Gastrocnemius medialis (tissue), 4 donors: ENCODE measurements at regions not wholly inside any gene's neighbourhood (a gene's known extent, or its start where the extent isn't known, plus 50 kb on each side); places are given as distances from the start of the nearest gene placed in this dataset.

ENCODE experiments used
- ATAC-seq, 2 donors: fragments of 150-250 bp; one replicate each; pipeline ENCODE4 v1.9.1; 2016
- DNase-seq, 2 donors: peaks; one replicate each; pipeline ENCODE4 v3.0.0-alpha.2; 2019
- H3K27ac ChIP-seq, 4 donors: fragments of 200-600 bp; sonication (generic); 1 replicate in 1 of 4; 2 replicates in 3 of 4; pipeline ENCODE4 v1.5.1; 2016 to 2018; ENCODE audit warnings: mild to moderate bottlenecking in 2 of 4, moderate library complexity in 1 of 4
- H3K27me3 ChIP-seq, 3 donors: fragments of 200-600 bp; sonication (generic) in 2 of 3; 1 replicate in 1 of 3; 2 replicates in 2 of 3; pipeline versions ENCODE4 v1.5.1 to v1.6.0; 2016 to 2019; ENCODE audit warnings: mild to moderate bottlenecking in 1 of 3, moderate library complexity in 1 of 3
- H3K36me3 ChIP-seq, 2 donors: fragments of 200-600 bp; sonication (generic) in 1 of 2; one replicate each; pipeline ENCODE4 v1.5.1; 2017 to 2018
- H3K4me1 ChIP-seq, 2 donors: fragments of 200-600 bp; sonication (generic) in 1 of 2; one replicate each; pipeline ENCODE4 v1.5.1; 2016 to 2017; ENCODE audit warnings: mild to moderate bottlenecking in 2 of 2
- H3K4me3 ChIP-seq, 4 donors: fragments of 200-600 bp; sonication (generic) in 3 of 4; 1 replicate in 1 of 4; 2 replicates in 3 of 4; pipeline ENCODE4 v1.5.1; 2016 to 2019; ENCODE audit warnings: mild to moderate bottlenecking in 2 of 4
- H3K9me3 ChIP-seq, 3 donors: fragments of 200-600 bp; sonication (generic) in 2 of 3; 1 replicate in 1 of 3; 2 replicates in 2 of 3; pipeline ENCODE4 v1.5.1; 2016 to 2019
- POLR2A ChIP-seq, 2 donors: fragments of 450-650 bp; IDR thresholded peaks; one replicate each; pipeline ENCODE4 v1.6.1; 2017; ENCODE audit warnings: antibody characterized with exemption in 2 of 2, mild to moderate bottlenecking in 2 of 2, moderate library complexity in 2 of 2
- in situ Hi-C, 4 donors: fragments of 200-750 bp; cut with MboI; loops; one replicate each; pipeline versions ENCODE4 v1.15.0 to v1.8.0; 2017; ENCODE audit warnings: low sequenced_read_pairs in 4 of 4
- intact Hi-C: fragments of 100-400 bp; cut with DNase I; formaldehyde crosslinking; loops from one replicate; pipeline ENCODE4 v1.15.1; 2023; ENCODE audit warnings: low total_unique reads
- TF ChIP-seq, protein P1 (sequence below), 5 experiments: fragments of 450-650 bp in 3 of 5; fragments of 200-600 bp in 2 of 5; sonication (generic) in 2 of 5; IDR thresholded peaks in 4 of 5; conservative IDR thresholded peaks in 1 of 5; 1 replicate in 4 of 5; 2 replicates in 1 of 5; pipeline ENCODE4 v1.5.1; 2016 to 2019; ENCODE audit warnings: antibody characterized with exemption in 5 of 5, mild to moderate bottlenecking in 3 of 5, moderate library complexity in 3 of 5

DNA sequence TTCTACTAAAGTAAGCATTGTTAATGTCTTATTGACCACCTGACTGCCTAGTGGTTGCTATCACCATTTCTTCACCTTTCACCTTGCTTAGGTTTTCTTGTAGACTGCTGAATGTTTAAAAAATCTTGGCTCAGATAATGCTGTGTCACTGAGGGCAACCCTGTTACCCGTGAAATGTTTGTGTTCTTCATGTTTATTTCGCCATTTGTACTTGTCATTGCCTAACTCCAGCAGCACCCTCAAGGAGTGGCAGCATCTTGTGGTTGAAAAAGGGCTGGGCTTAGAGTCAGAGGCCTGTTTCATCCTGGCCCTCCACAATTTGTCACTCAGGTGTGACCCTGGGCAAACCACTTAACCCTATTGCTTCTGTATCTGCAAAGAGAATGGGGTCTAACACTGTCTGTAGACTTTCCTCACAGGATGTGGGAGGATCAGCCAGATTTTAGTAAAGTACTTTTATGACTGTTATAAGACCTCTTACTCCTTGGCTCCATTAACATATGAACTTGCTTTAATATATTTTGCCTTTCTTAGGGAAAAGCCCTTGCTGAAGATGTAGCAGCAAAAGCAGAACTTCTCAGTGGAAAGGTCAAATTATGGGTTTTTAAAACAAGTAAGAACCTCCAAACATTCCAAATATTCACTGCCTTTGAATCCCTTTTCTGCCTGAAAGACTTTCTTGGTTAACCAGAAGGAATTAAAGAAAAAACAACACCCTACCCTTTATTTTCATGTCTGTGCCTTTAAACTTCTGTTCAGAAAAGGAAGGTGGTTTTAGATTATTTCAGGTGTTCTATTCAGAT, 154.5 kb upstream of the C11orf87 start:
- no peak for TF ChIP-seq POLR2A (IDR thresholded peaks at IDR 0.05)
- TF ChIP-seq, protein P1, sequence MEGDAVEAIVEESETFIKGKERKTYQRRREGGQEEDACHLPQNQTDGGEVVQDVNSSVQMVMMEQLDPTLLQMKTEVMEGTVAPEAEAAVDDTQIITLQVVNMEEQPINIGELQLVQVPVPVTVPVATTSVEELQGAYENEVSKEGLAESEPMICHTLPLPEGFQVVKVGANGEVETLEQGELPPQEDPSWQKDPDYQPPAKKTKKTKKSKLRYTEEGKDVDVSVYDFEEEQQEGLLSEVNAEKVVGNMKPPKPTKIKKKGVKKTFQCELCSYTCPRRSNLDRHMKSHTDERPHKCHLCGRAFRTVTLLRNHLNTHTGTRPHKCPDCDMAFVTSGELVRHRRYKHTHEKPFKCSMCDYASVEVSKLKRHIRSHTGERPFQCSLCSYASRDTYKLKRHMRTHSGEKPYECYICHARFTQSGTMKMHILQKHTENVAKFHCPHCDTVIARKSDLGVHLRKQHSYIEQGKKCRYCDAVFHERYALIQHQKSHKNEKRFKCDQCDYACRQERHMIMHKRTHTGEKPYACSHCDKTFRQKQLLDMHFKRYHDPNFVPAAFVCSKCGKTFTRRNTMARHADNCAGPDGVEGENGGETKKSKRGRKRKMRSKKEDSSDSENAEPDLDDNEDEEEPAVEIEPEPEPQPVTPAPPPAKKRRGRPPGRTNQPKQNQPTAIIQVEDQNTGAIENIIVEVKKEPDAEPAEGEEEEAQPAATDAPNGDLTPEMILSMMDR (IDR thresholded peaks at IDR 0.05 in 4 of 5, conservative IDR thresholded peaks at IDR 0.05 in 1 of 5) = no peak
- H3K9me3 ChIP-seq = peaks cover 0 to 5% (median 0%) of the 10 kb centered on the region in 3 donors
- H3K36me3 ChIP-seq = no peaks in the 10 kb centered on the region
- no peaks in the 10 kb centered on the region for H3K27me3 ChIP-seq
- intact Hi-C loops (no loop called here), in situ Hi-C loops (no loop called here)
- H3K4me3 ChIP-seq = no peak overlapping the region
- H3K4me1 ChIP-seq = no peaks in the 10 kb centered on the region
- DNase-seq = no peak
- ATAC-seq = no peak
- no peak overlapping the region for H3K27ac ChIP-seq

DNA sequence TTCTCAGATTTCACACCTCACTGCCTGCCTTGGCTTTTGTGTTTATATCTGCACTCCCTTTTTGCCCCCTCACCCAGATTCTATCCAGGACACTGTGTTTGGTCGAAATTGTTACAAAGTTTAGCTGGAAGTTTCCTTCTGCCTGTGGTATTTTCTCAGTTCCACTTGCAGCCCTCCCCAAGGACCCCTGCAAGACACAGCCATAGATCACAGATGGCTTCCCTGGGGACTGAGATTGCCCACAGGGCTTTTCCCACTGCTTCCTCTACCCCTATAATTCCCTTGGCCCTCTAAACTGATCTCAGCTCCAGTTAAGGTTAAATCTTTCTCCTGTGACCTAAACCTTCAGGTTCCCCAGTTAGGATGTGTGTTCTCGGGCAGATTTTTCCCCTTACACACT, 146.1 kb upstream of the C11orf87 start:
- Histone ChIP-seq H3K4me3 (no peak overlapping the region), H3K36me3 (no peaks in the 10 kb centered on the region), H3K27me3 (no peaks in the 10 kb centered on the region), H3K4me1 (no peaks in the 10 kb centered on the region), H3K27ac (no peak overlapping the region), H3K9me3 (no peaks in the 10 kb centered on the region)
- DNase-seq = no peak
- TF ChIP-seq, protein P1 (IDR thresholded peaks at IDR 0.05 in 4 of 5, conservative IDR thresholded peaks at IDR 0.05 in 1 of 5) = no peak
- no peak for TF ChIP-seq POLR2A (IDR thresholded peaks at IDR 0.05)
- no peak for ATAC-seq
- intact Hi-C loops (no loop called here), in situ Hi-C loops (no loop called here)

DNA sequence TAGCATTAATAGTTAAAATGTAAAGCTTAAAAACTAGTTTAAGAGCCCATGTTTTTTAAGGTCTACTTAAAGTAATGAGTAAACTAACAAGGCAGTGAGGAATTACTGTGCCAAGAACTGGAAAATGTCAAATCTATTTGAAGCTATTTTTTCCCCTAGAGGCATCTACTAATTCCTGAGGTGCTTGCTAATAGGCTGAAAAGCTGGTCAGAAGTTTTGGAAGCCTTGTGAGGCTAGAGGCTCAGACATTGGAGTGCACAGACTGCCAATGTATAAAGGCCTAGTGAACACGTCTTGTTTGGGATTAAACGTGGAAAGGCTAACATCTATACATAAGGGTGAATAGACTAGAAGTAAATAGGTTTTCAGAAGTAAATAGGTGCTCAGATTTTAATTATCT, 136.5 kb upstream of the C11orf87 start:
- peaks cover 0 to 4% of the 10 kb centered on the region in 2 donors for H3K4me1 ChIP-seq
- no peaks in the 10 kb centered on the region for H3K36me3 ChIP-seq
- intact Hi-C loops = no loop called here
- no peak overlapping the region for H3K4me3 ChIP-seq
- ATAC-seq (no peak), DNase-seq (no peak)
- in situ Hi-C loops = no loop called here
- no peaks in the 10 kb centered on the region for H3K27me3 ChIP-seq
- TF ChIP-seq, protein P1 (IDR thresholded peaks at IDR 0.05 in 4 of 5, conservative IDR thresholded peaks at IDR 0.05 in 1 of 5) = no peak
- TF ChIP-seq POLR2A (IDR thresholded peaks at IDR 0.05) = no peak
- no peaks in the 10 kb centered on the region for H3K9me3 ChIP-seq
- no peak overlapping the region for H3K27ac ChIP-seq

DNA sequence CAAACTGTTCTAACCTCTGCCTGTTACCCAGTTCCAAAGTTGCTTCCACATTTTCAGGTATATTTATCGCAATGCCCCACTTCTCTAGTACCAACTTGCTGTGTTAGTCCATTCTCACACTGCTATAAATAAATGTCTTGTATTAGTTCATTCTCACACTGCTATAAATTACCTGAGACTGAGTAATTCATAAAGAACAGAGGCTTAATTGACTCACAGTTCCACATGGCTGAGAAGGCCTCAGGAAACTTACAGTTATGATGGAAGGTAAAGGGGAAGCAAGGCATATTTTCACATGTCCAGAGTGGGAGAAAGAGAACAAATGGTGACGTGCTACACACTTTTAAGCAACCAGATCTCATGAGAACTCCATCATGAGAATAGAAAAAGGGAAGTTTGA, 130.4 kb upstream of the C11orf87 start:
- ATAC-seq (no peak), DNase-seq (no peak)
- Histone ChIP-seq H3K36me3 (no peaks in the 10 kb centered on the region), H3K4me3 (no peak overlapping the region), H3K4me1 (no peaks in the 10 kb centered on the region), H3K27me3 (no peaks in the 10 kb centered on the region), H3K27ac (no peak overlapping the region), H3K9me3 (no peaks in the 10 kb centered on the region)
- intact Hi-C loops = no loop called here
- in situ Hi-C loops = no loop called here
- TF ChIP-seq, protein P1 (IDR thresholded peaks at IDR 0.05 in 4 of 5, conservative IDR thresholded peaks at IDR 0.05 in 1 of 5) = no peak
- TF ChIP-seq POLR2A (IDR thresholded peaks at IDR 0.05) = no peak
